GM23338 (cell line): ENCODE measurements at regions not wholly inside any gene's neighbourhood (a gene's known extent, or its start where the extent isn't known, plus 50 kb on each side); places are given as distances from the start of the nearest gene placed in this dataset.

Source experiments
- ATAC-seq: fragments of 200-7000 bp; cut with Tn5 transposase; 3 replicates; pipeline ENCODE4 v1.9.1; 2020
- DNase-seq: peaks from one replicate; pipeline ENCODE4 v3.0.0-alpha.2; 2015; ENCODE audit warnings: low spot score
- H2AFZ ChIP-seq: fragments of 200-600 bp; sonication (generic); 2 replicates; pipeline ENCODE4 v1.8.0; 2016; ENCODE audit warnings: antibody characterized with exemption, mild to moderate bottlenecking, moderate library complexity
- H3F3A ChIP-seq: fragments of 200-600 bp; sonication (generic); replicated peaks from 2 replicates; pipeline ENCODE4 v1.8.0; 2017; ENCODE audit warnings: antibody characterized with exemption, mixed run types, low read depth
- H3K27ac ChIP-seq: fragments of 200-600 bp; sonication (generic); 2 replicates; pipeline ENCODE4 v1.6.1; 2016; ENCODE audit warnings: low read depth
- H3K27me3 ChIP-seq: fragments of 200-600 bp; sonication (generic); 2 replicates; pipeline ENCODE4 v1.8.0; 2016; ENCODE audit warnings: mild to moderate bottlenecking, mixed run types, moderate library complexity; ENCODE audit not compliant: insufficient read depth
- H3K36me3 ChIP-seq: fragments of 200-600 bp; sonication (generic); 2 replicates; pipeline ENCODE4 v1.8.0; 2016; ENCODE audit warnings: mild to moderate bottlenecking; ENCODE audit not compliant: insufficient read depth
- H3K4me1 ChIP-seq: fragments of 200-600 bp; sonication (generic); 2 replicates; pipeline ENCODE4 v1.8.0; 2016; ENCODE audit warnings: mild to moderate bottlenecking, moderate library complexity; ENCODE audit not compliant: insufficient read depth
- H3K4me2 ChIP-seq: fragments of 200-600 bp; sonication (generic); 2 replicates; pipeline ENCODE4 v1.7.1; 2017; ENCODE audit warnings: mixed run types
- H3K4me3 ChIP-seq: fragments of 200-600 bp; sonication (generic); 2 replicates; pipeline ENCODE4 v1.6.1; 2016; ENCODE audit warnings: mixed run types
- H3K79me2 ChIP-seq: fragments of 200-600 bp; sonication (generic); replicated peaks from 2 replicates; pipeline ENCODE4 v1.8.0; 2017; ENCODE audit warnings: mild to moderate bottlenecking; ENCODE audit not compliant: insufficient read depth
- H3K9me2 ChIP-seq: fragments of 200-600 bp; sonication (generic); 2 replicates; pipeline ENCODE4 v1.8.0; 2017; ENCODE audit not compliant: insufficient read depth
- H4K20me1 ChIP-seq: fragments of 200-600 bp; sonication (generic); replicated peaks from 2 replicates; pipeline ENCODE4 v1.8.0; 2017; ENCODE audit warnings: mild to moderate bottlenecking; ENCODE audit not compliant: insufficient read depth
- H3K27ac Mint-ChIP-seq: 2 replicates; pipeline ENCODE4 v1.8.0; 2020; ENCODE audit warnings: inconsistent platforms, mild to moderate bottlenecking, moderate library complexity, mixed read lengths
- H3K27me3 Mint-ChIP-seq: 3 replicates; pipeline ENCODE4 v1.8.0; 2022; ENCODE audit warnings: low read depth, mild to moderate bottlenecking, moderate library complexity, mixed read lengths, inconsistent platforms; ENCODE audit not compliant: insufficient read depth, poor library complexity
- H3K36me3 Mint-ChIP-seq: 3 replicates; pipeline ENCODE4 v1.8.0; 2021; ENCODE audit warnings: low read depth, mild to moderate bottlenecking, inconsistent platforms, moderate library complexity, mixed read lengths
- H3K4me1 Mint-ChIP-seq: 3 replicates; pipeline ENCODE4 v1.8.0; 2020; ENCODE audit warnings: mild to moderate bottlenecking, inconsistent platforms, mixed read lengths
- H3K4me3 Mint-ChIP-seq: 3 replicates; pipeline ENCODE4 v1.8.0; 2021; ENCODE audit warnings: moderate library complexity, mild to moderate bottlenecking, inconsistent platforms, mixed read lengths
- H3K9me3 Mint-ChIP-seq: 3 replicates; pipeline ENCODE4 v1.8.0; 2020; ENCODE audit warnings: moderate library complexity, mild to moderate bottlenecking, inconsistent platforms, mixed read lengths
- CREB1 ChIP-seq: fragments of 250-450 bp; sonication (Bioruptor Pico); IDR thresholded peaks from 2 replicates; pipeline ENCODE4 v1.5.0; 2020; ENCODE audit warnings: low read depth, mild to moderate bottlenecking, moderate library complexity
- CTCF ChIP-seq, 2 experiments: fragments of 200-600 bp in 1 of 2; sonication (generic) in 1 of 2; conservative IDR thresholded peaks; 2 replicates each; pipeline versions ENCODE4 v1.5.1 to v1.6.1; 2016 to 2017; ENCODE audit warnings: antibody characterized with exemption in 2 of 2, low read depth in 2 of 2, mild to moderate bottlenecking in 2 of 2, moderate library complexity in 1 of 2
- ETS1 ChIP-seq: IDR thresholded peaks from 2 replicates; pipeline ENCODE4 v1.6.1; 2016; ENCODE audit warnings: antibody characterized with exemption
- EZH2 ChIP-seq: fragments of 200-600 bp; sonication (generic); IDR thresholded peaks from one replicate; pipeline ENCODE4 v1.8.0; 2017; ENCODE audit warnings: antibody characterized with exemption, mild to moderate bottlenecking, low read depth; ENCODE audit not compliant: unreplicated experiment
- EZH2phosphoT487 ChIP-seq: fragments of 200-600 bp; sonication (generic); IDR thresholded peaks from one replicate; pipeline ENCODE4 v1.8.1; 2018; ENCODE audit warnings: antibody characterized with exemption; ENCODE audit not compliant: unreplicated experiment
- JUNB ChIP-seq: IDR thresholded peaks from one replicate; pipeline ENCODE4 v1.6.1; 2016; ENCODE audit warnings: antibody characterized with exemption; ENCODE audit not compliant: unreplicated experiment
- NANOG ChIP-seq: IDR thresholded peaks from 2 replicates; pipeline ENCODE4 v1.6.1; 2016; ENCODE audit warnings: antibody characterized with exemption, borderline replicate concordance
- POLR2AphosphoS5 ChIP-seq: IDR thresholded peaks from 2 replicates; pipeline ENCODE4 v1.6.1; 2016; ENCODE audit warnings: antibody characterized with exemption, low read depth
- REST ChIP-seq: IDR thresholded peaks from one replicate; pipeline ENCODE4 v1.6.1; 2018; ENCODE audit warnings: antibody characterized with exemption; ENCODE audit not compliant: unreplicated experiment
- STAT1 ChIP-seq: IDR thresholded peaks from one replicate; pipeline ENCODE4 v1.6.1; 2016; ENCODE audit warnings: antibody characterized with exemption; ENCODE audit not compliant: unreplicated experiment
- ZNF114 ChIP-seq: fragments of 250-450 bp; sonication (Bioruptor Pico); IDR thresholded peaks from 2 replicates; pipeline ENCODE4 v1.5.0; 2020; ENCODE audit warnings: mild to moderate bottlenecking, moderate library complexity
- ZNF331 ChIP-seq: fragments of 250-450 bp; sonication (Bioruptor Pico); IDR thresholded peaks from 2 replicates; pipeline ENCODE4 v1.5.0; 2020; ENCODE audit warnings: low read depth, mild to moderate bottlenecking, moderate library complexity
- ZNF462 ChIP-seq: fragments of 250-450 bp; sonication (Bioruptor Pico); IDR thresholded peaks from 2 replicates; pipeline ENCODE4 v1.5.0; 2020; ENCODE audit warnings: mild to moderate bottlenecking, moderate library complexity

- no peak for ATAC-seq
- Histone ChIP-seq H3K36me3 (no peaks in the 10 kb centered on the region), H4K20me1 (no peaks in the 10 kb centered on the region), H3K27me3 (no peaks in the 10 kb centered on the region), H3F3A (no peaks in the 10 kb centered on the region), H3K4me1 (no peaks in the 10 kb centered on the region), H3K4me3 (no peak overlapping the region), H3K9me2 (no peaks in the 10 kb centered on the region), H2AFZ (no peak overlapping the region), H3K79me2 (no peaks in the 10 kb centered on the region), H3K27ac (no peak overlapping the region), H3K4me2 (no peak overlapping the region)
- Mint-ChIP-seq H3K4me1 (no peaks in the 10 kb centered on the region), H3K9me3 (peaks cover 10% of the 10 kb centered on the region; the same call in 2 of the 3 replicates), H3K36me3 (peaks cover 8% of the 10 kb centered on the region), H3K27ac (no peak overlapping the region), H3K4me3 (no peak overlapping the region), H3K27me3 (no peaks in the 10 kb centered on the region)
- no peak for DNase-seq
- TF ChIP-seq NANOG (no peak), ZNF114 (no peak), EZH2phosphoT487 (no peak), REST (no peak), POLR2AphosphoS5 (no peak), ETS1 (no peak), ZNF462 (CRISPR knock-in tag) (no peak), ZNF331 (CRISPR knock-in tag) (no peak), STAT1 (no peak), CREB1 (CRISPR knock-in tag) (no peak), EZH2 (no peak), CTCF (conservative IDR thresholded peaks at IDR 0.05; ENCODE audit: low read depth in 2 of 2) (no peak), JUNB (no peak)
These were observed 792.9 kb upstream of the CCDC179 start for GRCh38 chr11:23653071-23653675.
